Esophagus squamous epithelium (tissue), 5 donors: ENCODE measurements at regions not wholly inside any gene's neighbourhood (a gene's known extent, or its start where the extent isn't known, plus 50 kb on each side); places are given as distances from the start of the nearest gene placed in this dataset.

Source experiments
- DNase-seq: peaks from one replicate; lab custom pipeline; 2025; lab: John Stamatoyannopoulos, UW
- H3K27ac ChIP-seq, 4 donors: fragments of 200-600 bp; sonication (generic); one replicate each; pipeline ENCODE4 v1.5.1; 2016 to 2019; ENCODE audit warnings: mild to moderate bottlenecking in 1 of 4
- H3K27me3 ChIP-seq, 4 donors: fragments of 200-600 bp; sonication (generic); 1 replicate in 3 of 4; 2 replicates in 1 of 4; pipeline versions ENCODE4 v1.5.1 to v1.6.0; 2017 to 2021; ENCODE audit warnings: antibody characterized with exemption in 1 of 4
- H3K36me3 ChIP-seq, 3 donors: fragments of 200-600 bp; sonication (generic); one replicate each; pipeline ENCODE4 v1.5.1; 2016 to 2019
- H3K4me1 ChIP-seq, 3 donors: fragments of 200-600 bp; sonication (generic); one replicate each; pipeline ENCODE4 v1.5.1; 2017 to 2019
- H3K4me3 ChIP-seq, 4 donors: fragments of 200-600 bp; sonication (generic); 1 replicate in 3 of 4; 2 replicates in 1 of 4; pipeline ENCODE4 v1.5.1; 2016 to 2019; ENCODE audit warnings: mild to moderate bottlenecking in 2 of 4, moderate library complexity in 1 of 4
- H3K9me3 ChIP-seq, 3 donors: fragments of 200-600 bp; sonication (generic); one replicate each; pipeline ENCODE4 v1.5.1; 2016 to 2019
- CTCF ChIP-seq, 6 experiments: fragments of 450-650 bp in 4 of 6; fragments of 200-600 bp in 2 of 6; sonication (generic) in 2 of 6; IDR thresholded peaks; one replicate each; pipeline ENCODE4 v1.5.1; 2016 to 2019; ENCODE audit warnings: antibody characterized with exemption in 6 of 6, mild to moderate bottlenecking in 4 of 6, moderate library complexity in 4 of 6
- POLR2A ChIP-seq, 4 donors: fragments of 450-650 bp; IDR thresholded peaks; one replicate each; pipeline ENCODE4 v1.6.1; 2017; ENCODE audit warnings: antibody characterized with exemption in 4 of 4, mild to moderate bottlenecking in 4 of 4, moderate library complexity in 3 of 4
- WGBS, 2 donors: methylation state at CpG; one replicate each; pipeline ENCODE4 v1.1.5; 2018; 5-methylcytosine and 5-hydroxymethylcytosine counted together
- intact Hi-C: fragments of 100-400 bp; cut with DNase I; formaldehyde crosslinking; loops from one replicate; pipeline ENCODE4 v1.15.0; 2022
- donor health status: DM: yes; HTN: yes; CAD: no.

GRCh38 chr5:56470007-56470406 is 236.9 kb upstream of the ANKRD55 start:
- peaks cover 17 to 34% (median 22%) of the 10 kb centered on the region in 3 donors for H3K4me1 ChIP-seq

GRCh38 chr5:56468277-56468676 is 235.1 kb upstream of the ANKRD55 start:
- intact Hi-C loops, result no loop called here
- TF ChIP-seq POLR2A (IDR thresholded peaks at IDR 0.05) (no peak), CTCF (IDR thresholded peaks at IDR 0.05) (no peak)

More at GRCh38 chr5:56470007-56470406, 236.9 kb upstream of the ANKRD55 start:
- Histone ChIP-seq H3K27ac (no peak overlapping the region), H3K36me3 (no peaks in the 10 kb centered on the region), H3K4me3 (no peak overlapping the region), H3K9me3 (no peaks in the 10 kb centered on the region), H3K27me3 (no peaks in the 10 kb centered on the region)
- no peak for TF ChIP-seq CTCF (IDR thresholded peaks at IDR 0.05)
- no peak for TF ChIP-seq POLR2A (IDR thresholded peaks at IDR 0.05)
- DNase-seq, result no peak
- intact Hi-C loops, result no loop called here
- 78 to 87% methylated on average over 7 of the region's 7 CpGs for WGBS, 2 donors

GRCh38 chr5:56467176-56467717 is 234.1 kb upstream of the ANKRD55 start:
- intact Hi-C loops, result no loop called here
- TF ChIP-seq CTCF (IDR thresholded peaks at IDR 0.05), result no peak
- no peak for TF ChIP-seq POLR2A (IDR thresholded peaks at IDR 0.05)
- no peaks in the 10 kb centered on the region for H3K27me3 ChIP-seq
- no peaks in the 10 kb centered on the region for H3K36me3 ChIP-seq
- H3K9me3 ChIP-seq, result no peaks in the 10 kb centered on the region
- H3K27ac ChIP-seq, result peak overlapping the region; percentile 64 to 75 (median 70)
- H3K4me3 ChIP-seq, result no peak overlapping the region
- 30 to 51% methylated on average over 5 of the region's 5 CpGs for WGBS, 2 donors
- peaks cover 17 to 48% (median 28%) of the 10 kb centered on the region in 3 donors for H3K4me1 ChIP-seq
- no peak for DNase-seq

More at GRCh38 chr5:56468277-56468676, 235.1 kb upstream of the ANKRD55 start:
- no peaks in the 10 kb centered on the region for H3K9me3 ChIP-seq
- no peaks in the 10 kb centered on the region for H3K36me3 ChIP-seq
- H3K27me3 ChIP-seq, result no peaks in the 10 kb centered on the region
- H3K4me3 ChIP-seq, result no peak overlapping the region
- H3K4me1 ChIP-seq, result peaks cover 17 to 48% (median 28%) of the 10 kb centered on the region in 3 donors
- DNase-seq, result no peak
- 85 to 100% methylated on average over 2 to 3 of the region's 3 CpGs for WGBS, 2 donors
- H3K27ac ChIP-seq, result peak overlapping the region in 1 of 4 donors; percentile 75

- intact Hi-C loops, result no loop called here
- no peaks in the 10 kb centered on the region for H3K9me3 ChIP-seq
- DNase-seq, result no peak
- peaks cover 17 to 48% (median 28%) of the 10 kb centered on the region in 3 donors for H3K4me1 ChIP-seq
- no peak overlapping the region for H3K4me3 ChIP-seq
- peak overlapping the region; percentile 64 to 75 (median 70) for H3K27ac ChIP-seq
- no peaks in the 10 kb centered on the region for H3K36me3 ChIP-seq
- WGBS, 2 donors, result 59 to 60% methylated on average over 7 of the region's 7 CpGs
- no peaks in the 10 kb centered on the region for H3K27me3 ChIP-seq
- TF ChIP-seq CTCF (IDR thresholded peaks at IDR 0.05) (no peak), POLR2A (IDR thresholded peaks at IDR 0.05) (no peak)
Observed at GRCh38 chr5:56466136-56466816, 233.1 kb upstream of the ANKRD55 start.

- H3K27ac ChIP-seq, result peak overlapping the region; percentile 64 to 75 (median 70)
- intact Hi-C loops, result no loop called here
- no peaks in the 10 kb centered on the region for H3K27me3 ChIP-seq
- H3K9me3 ChIP-seq, result no peaks in the 10 kb centered on the region
- WGBS, 2 donors, result 64 to 69% methylated on average over 2 of the region's 2 CpGs
- H3K4me1 ChIP-seq, result peaks cover 17 to 51% (median 28%) of the 10 kb centered on the region in 3 donors
- TF ChIP-seq POLR2A (IDR thresholded peaks at IDR 0.05) (no peak), CTCF (IDR thresholded peaks at IDR 0.05) (no peak)
- no peak overlapping the region for H3K4me3 ChIP-seq
- DNase-seq, result no peak
- no peaks in the 10 kb centered on the region for H3K36me3 ChIP-seq
Observed at GRCh38 chr5:56465769-56466135, 232.6 kb upstream of the ANKRD55 start.
